Gastroesophageal sphincter (tissue), 3 donors: ENCODE measurements at regions not wholly inside any gene's neighbourhood (a gene's known extent, or its start where the extent isn't known, plus 50 kb on each side); places are given as distances from the start of the nearest gene placed in this dataset.

ENCODE experiments used
- EP300 ChIP-seq: sonication (generic); formaldehyde crosslinking; IDR thresholded peaks from one replicate; pipeline ENCODE4 v1.6.1; 2017; ENCODE audit warnings: antibody characterized with exemption, mild to moderate bottlenecking
- POLR2A ChIP-seq, 2 donors: fragments of 450-650 bp; IDR thresholded peaks; one replicate each; pipeline ENCODE4 v1.6.1; 2017; ENCODE audit warnings: antibody characterized with exemption in 2 of 2, mild to moderate bottlenecking in 2 of 2, moderate library complexity in 1 of 2
- TF ChIP-seq, protein P1 (sequence below), 4 experiments: fragments of 200-600 bp in 2 of 4; fragments of 450-650 bp in 2 of 4; sonication (generic) in 1 of 4; IDR thresholded peaks; one replicate each; pipeline ENCODE4 v1.5.1; 2017 to 2019; ENCODE audit warnings: antibody characterized with exemption in 4 of 4, mild to moderate bottlenecking in 2 of 4, moderate library complexity in 2 of 4

DNA sequence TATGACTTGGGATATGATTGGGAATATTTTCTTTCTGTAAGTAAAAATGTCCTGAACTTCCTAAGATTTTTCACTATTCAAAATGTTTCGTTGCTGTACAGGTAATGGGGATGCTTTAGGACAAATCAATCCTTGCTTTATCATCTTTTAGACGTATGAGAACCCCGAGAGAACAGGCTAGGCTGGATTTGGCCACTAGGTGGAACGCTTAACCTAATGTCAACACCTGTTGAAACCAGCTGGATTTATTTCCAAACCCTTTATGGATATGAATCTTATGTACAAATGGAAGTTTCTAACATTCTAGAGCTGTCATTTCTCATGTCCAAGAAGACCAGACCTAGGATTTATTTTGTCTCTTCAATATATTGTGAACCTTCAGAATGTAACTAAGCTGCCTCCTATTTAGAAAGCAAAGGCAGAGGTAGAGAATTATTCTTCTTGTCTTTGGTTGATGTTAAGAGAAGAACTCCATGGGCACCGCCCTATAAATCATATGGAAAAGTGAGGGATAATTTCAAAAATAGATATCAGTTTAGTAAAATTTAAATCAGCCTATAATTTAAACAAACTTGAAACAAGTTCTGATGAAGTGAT lies 96.7 kb downstream of the PMAIP1 start:
- TF ChIP-seq, protein P1, sequence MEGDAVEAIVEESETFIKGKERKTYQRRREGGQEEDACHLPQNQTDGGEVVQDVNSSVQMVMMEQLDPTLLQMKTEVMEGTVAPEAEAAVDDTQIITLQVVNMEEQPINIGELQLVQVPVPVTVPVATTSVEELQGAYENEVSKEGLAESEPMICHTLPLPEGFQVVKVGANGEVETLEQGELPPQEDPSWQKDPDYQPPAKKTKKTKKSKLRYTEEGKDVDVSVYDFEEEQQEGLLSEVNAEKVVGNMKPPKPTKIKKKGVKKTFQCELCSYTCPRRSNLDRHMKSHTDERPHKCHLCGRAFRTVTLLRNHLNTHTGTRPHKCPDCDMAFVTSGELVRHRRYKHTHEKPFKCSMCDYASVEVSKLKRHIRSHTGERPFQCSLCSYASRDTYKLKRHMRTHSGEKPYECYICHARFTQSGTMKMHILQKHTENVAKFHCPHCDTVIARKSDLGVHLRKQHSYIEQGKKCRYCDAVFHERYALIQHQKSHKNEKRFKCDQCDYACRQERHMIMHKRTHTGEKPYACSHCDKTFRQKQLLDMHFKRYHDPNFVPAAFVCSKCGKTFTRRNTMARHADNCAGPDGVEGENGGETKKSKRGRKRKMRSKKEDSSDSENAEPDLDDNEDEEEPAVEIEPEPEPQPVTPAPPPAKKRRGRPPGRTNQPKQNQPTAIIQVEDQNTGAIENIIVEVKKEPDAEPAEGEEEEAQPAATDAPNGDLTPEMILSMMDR (IDR thresholded peaks at IDR 0.05): peak; percentile 50 to 73 (median 70)
- no peak for TF ChIP-seq EP300
- TF ChIP-seq POLR2A (IDR thresholded peaks at IDR 0.05): no peak
